A549 (cell line): ENCODE measurements at regions not wholly inside any gene's neighbourhood (a gene's known extent, or its start where the extent isn't known, plus 50 kb on each side); places are given as distances from the start of the nearest gene placed in this dataset.

Experiments
- ATAC-seq, 2 experiments: fragments of 200-7000 bp in 1 of 2; fragments of >200 bp in 1 of 2; cut with Nextera tagmentation in 1 of 2; cut with Tn5 transposase in 1 of 2; 3 replicates each; pipeline versions ENCODE4 v1.8.0 to v1.9.1; 2018 to 2020; ENCODE audit warnings: mild to moderate bottlenecking in 1 of 2, moderate library complexity in 1 of 2
- CTCF ChIA-PET: fragments of 300-600 bp; sonication (Branson Sonifier 250); formaldehyde crosslinking; extraction: SDS; loops from one replicate; lab custom pipeline; 2021; ENCODE audit warnings: antibody characterized with exemption, inconsistent platforms; lab: Yijun Ruan, JAX
- POLR2A ChIA-PET: fragments of 350-600 bp; formaldehyde crosslinking; extraction: SDS; loops from one replicate; lab custom pipeline; 2021; ENCODE audit warnings: antibody characterized with exemption, inconsistent platforms; lab: Yijun Ruan, JAX
- DNase-seq, 2 experiments: peaks; one replicate each; pipeline versions ENCODE4 v3.0.0 to v3.0.0-alpha.2; 2011 to 2016; ENCODE audit warnings: low read depth in 1 of 2, low spot score in 1 of 2
- FAIRE-seq: peaks from 2 replicates; lab custom pipeline; 2011; peaks lifted over from hg19 to GRCh38; lab: Jason Lieb, UNC
- H3K27ac ChIP-seq, 2 experiments: fragments of >200 bp; sonication (Bioruptor Twin); formaldehyde crosslinking; 3 replicates each; pipeline ENCODE4 v1.5.1; 2016 to 2017
- H3K4me1 ChIP-seq: fragments of >200 bp; sonication (Bioruptor Twin); formaldehyde crosslinking; 3 replicates; pipeline ENCODE4 v1.6.1; 2016
- H3K4me2 ChIP-seq: fragments of >200 bp; sonication (Bioruptor Twin); formaldehyde crosslinking; 3 replicates; pipeline ENCODE4 v1.6.1; 2016
- H3K4me3 ChIP-seq: fragments of >200 bp; sonication (Bioruptor Twin); formaldehyde crosslinking; 3 replicates; pipeline ENCODE4 v1.5.1; 2016
- H3K9me3 ChIP-seq: fragments of >200 bp; sonication (Bioruptor Twin); formaldehyde crosslinking; 3 replicates; pipeline ENCODE4 v1.6.1; 2016
- BHLHE40 ChIP-seq: IDR thresholded peaks from 2 replicates; pipeline ENCODE4 v1.6.1; 2012; ENCODE audit warnings: low read depth, low read length, inconsistent platforms
- ESRRA ChIP-seq: fragments of 150-350 bp; IDR thresholded peaks from 2 replicates; pipeline ENCODE4 v1.6.1; 2014; ENCODE audit warnings: mild to moderate bottlenecking, low read length, borderline replicate concordance
- FOSB ChIP-seq: fragments of 250-450 bp; sonication (Bioruptor Pico); IDR thresholded peaks from 2 replicates; pipeline ENCODE4 v1.5.0; 2020; ENCODE audit warnings: mild to moderate bottlenecking, moderate library complexity
- FOXS1 ChIP-seq: fragments of 250-450 bp; sonication (Bioruptor Pico); IDR thresholded peaks from 2 replicates; pipeline ENCODE4 v1.5.0; 2020; ENCODE audit warnings: mild to moderate bottlenecking, moderate library complexity
- HDAC2 ChIP-seq: fragments of 200-600 bp; sonication (generic); IDR thresholded peaks from 2 replicates; pipeline ENCODE4 v1.6.1; 2016
- HOXA7 ChIP-seq: fragments of 250-450 bp; sonication (Bioruptor Pico); IDR thresholded peaks from 2 replicates; pipeline ENCODE4 v1.5.0; 2020; ENCODE audit warnings: mild to moderate bottlenecking, moderate library complexity
- HOXB13 ChIP-seq: fragments of 250-450 bp; sonication (Bioruptor Pico); IDR thresholded peaks from 2 replicates; pipeline ENCODE4 v1.5.0; 2020; ENCODE audit warnings: low read depth, mild to moderate bottlenecking, moderate library complexity
- MAZ ChIP-seq: fragments of 150-350 bp; IDR thresholded peaks from 2 replicates; pipeline ENCODE4 v1.6.1; 2014; ENCODE audit warnings: antibody characterized with exemption, low read depth, low read length, borderline replicate concordance
- MYC ChIP-seq: IDR thresholded peaks from 2 replicates; pipeline ENCODE4 v1.6.1; 2012; ENCODE audit warnings: mild to moderate bottlenecking, inconsistent platforms, low read length, improper control_type of control experiment, borderline replicate concordance
- NPAS2 ChIP-seq: fragments of 250-450 bp; sonication (Bioruptor Pico); IDR thresholded peaks from 2 replicates; pipeline ENCODE4 v1.8.0; 2022; ENCODE audit warnings: mild to moderate bottlenecking, moderate library complexity, borderline replicate concordance
- PHF8 ChIP-seq: fragments of 200-600 bp; sonication (generic); IDR thresholded peaks from 2 replicates; pipeline ENCODE4 v1.6.1; 2016; ENCODE audit warnings: low read depth, mild to moderate bottlenecking, antibody characterized with exemption, moderate library complexity, borderline replicate concordance
- POLR2A ChIP-seq: IDR thresholded peaks from 2 replicates; pipeline ENCODE4 v1.6.1; 2012; ENCODE audit warnings: mild to moderate bottlenecking, low read length
- POLR2AphosphoS2 ChIP-seq: conservative IDR thresholded peaks from 2 replicates; pipeline ENCODE4 v1.6.1; 2012; ENCODE audit warnings: low read length, improper control_type of control experiment, inconsistent platforms
- RAD21 ChIP-seq, 2 experiments: fragments of >200 bp in 1 of 2; sonication (Bioruptor Twin) in 1 of 2; formaldehyde crosslinking in 1 of 2; IDR thresholded peaks in 1 of 2; conservative IDR thresholded peaks in 1 of 2; 2 replicates in 1 of 2; 3 replicates in 1 of 2; pipeline ENCODE4 v1.6.1; 2012 to 2018; ENCODE audit warnings: inconsistent platforms in 1 of 2
- RCOR1 ChIP-seq: fragments of 150-350 bp; IDR thresholded peaks from 2 replicates; pipeline ENCODE4 v1.6.1; 2014; ENCODE audit warnings: antibody characterized with exemption, low read length, low read depth
- RNF2 ChIP-seq: fragments of 200-600 bp; sonication (generic); IDR thresholded peaks from 2 replicates; pipeline ENCODE4 v1.6.1; 2016; ENCODE audit warnings: low read depth, mild to moderate bottlenecking, antibody characterized with exemption, moderate library complexity, borderline replicate concordance
- SMC3 ChIP-seq: fragments of >200 bp; sonication (Bioruptor Twin); formaldehyde crosslinking; IDR thresholded peaks from 3 replicates; pipeline ENCODE4 v1.6.1; 2018; ENCODE audit warnings: inconsistent platforms
- SREBF2 ChIP-seq: fragments of 450-650 bp; IDR thresholded peaks from 2 replicates; pipeline ENCODE4 v1.6.1; 2014; ENCODE audit warnings: mild to moderate bottlenecking, moderate library complexity
- WGBS: methylation state at CpG from one replicate; pipeline ENCODE4 v1.1.6; 2017; ENCODE audit errors: missing lambda C conversion rate; 5-methylcytosine and 5-hydroxymethylcytosine counted together
- TF ChIP-seq, protein P1 (sequence below): fragments of 150-350 bp; IDR thresholded peaks from 2 replicates; pipeline ENCODE4 v1.6.1; 2014; ENCODE audit warnings: low read depth, mild to moderate bottlenecking, low read length
- TF ChIP-seq, protein P2 (sequence below): fragments of >200 bp; sonication (Bioruptor Twin); formaldehyde crosslinking; IDR thresholded peaks from 3 replicates; pipeline ENCODE4 v1.6.1; 2016
- TF ChIP-seq, protein P3 (sequence below): fragments of 450-650 bp; IDR thresholded peaks from 2 replicates; pipeline ENCODE4 v1.6.1; 2014; ENCODE audit warnings: antibody characterized with exemption
- TF ChIP-seq, protein P4 (sequence below): fragments of 200-600 bp; sonication (generic); IDR thresholded peaks from 2 replicates; pipeline ENCODE4 v1.6.1; 2016; ENCODE audit warnings: antibody characterized with exemption, mild to moderate bottlenecking, moderate library complexity
- TF ChIP-seq, protein P5 (sequence below): IDR thresholded peaks from 2 replicates; pipeline ENCODE4 v1.6.1; 2012
- TF ChIP-seq, protein P6 (sequence below): fragments of 250-450 bp; sonication (Bioruptor Pico); IDR thresholded peaks from 2 replicates; pipeline ENCODE4 v1.5.0; 2020; ENCODE audit warnings: low read depth, mild to moderate bottlenecking, moderate library complexity
- TF ChIP-seq, protein P7 (sequence below): fragments of 250-450 bp; sonication (Bioruptor Pico); IDR thresholded peaks from 2 replicates; pipeline ENCODE4 v1.5.0; 2021; ENCODE audit warnings: mild to moderate bottlenecking, moderate library complexity, borderline replicate concordance

DNA sequence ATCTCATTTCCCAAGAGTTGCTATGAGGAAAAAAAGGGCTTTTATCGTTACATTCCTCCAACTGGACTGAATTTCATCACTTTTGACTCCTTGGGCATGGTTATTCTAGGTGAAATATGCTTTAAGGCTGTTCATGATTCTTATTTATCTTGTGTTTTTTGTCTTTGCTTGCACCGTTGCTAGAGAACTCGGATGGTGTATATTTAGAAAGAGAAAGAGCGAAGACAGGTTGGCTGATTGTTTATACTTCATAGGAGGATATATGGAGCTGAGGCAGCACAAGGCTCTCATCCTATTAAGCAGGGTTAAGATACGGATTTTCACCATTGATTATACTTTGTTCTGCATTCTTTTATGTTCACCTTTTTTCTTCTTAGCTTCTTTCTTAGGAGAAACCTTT lies 94.9 kb upstream of the GEMIN8 start:
- H3K4me3 ChIP-seq: no peak overlapping the region
- H3K4me2 ChIP-seq: no peak overlapping the region
- TF ChIP-seq, protein P1, sequence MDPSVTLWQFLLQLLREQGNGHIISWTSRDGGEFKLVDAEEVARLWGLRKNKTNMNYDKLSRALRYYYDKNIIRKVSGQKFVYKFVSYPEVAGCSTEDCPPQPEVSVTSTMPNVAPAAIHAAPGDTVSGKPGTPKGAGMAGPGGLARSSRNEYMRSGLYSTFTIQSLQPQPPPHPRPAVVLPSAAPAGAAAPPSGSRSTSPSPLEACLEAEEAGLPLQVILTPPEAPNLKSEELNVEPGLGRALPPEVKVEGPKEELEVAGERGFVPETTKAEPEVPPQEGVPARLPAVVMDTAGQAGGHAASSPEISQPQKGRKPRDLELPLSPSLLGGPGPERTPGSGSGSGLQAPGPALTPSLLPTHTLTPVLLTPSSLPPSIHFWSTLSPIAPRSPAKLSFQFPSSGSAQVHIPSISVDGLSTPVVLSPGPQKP: no peak
- TF ChIP-seq MYC (no peak), HDAC2 (no peak), SREBF2 (no peak), POLR2A (no peak), ESRRA (no peak), HOXB13 (no peak), NPAS2 (CRISPR knock-in tag) (no peak), HOXA7 (CRISPR knock-in tag) (no peak), MAZ (no peak), FOSB (CRISPR knock-in tag) (no peak), RCOR1 (no peak), BHLHE40 (no peak), PHF8 (no peak), RAD21 (conservative IDR thresholded peaks at IDR 0.05 in 1 of 2, IDR thresholded peaks at IDR 0.05 in 1 of 2) (no peak)
- TF ChIP-seq, protein P2, sequence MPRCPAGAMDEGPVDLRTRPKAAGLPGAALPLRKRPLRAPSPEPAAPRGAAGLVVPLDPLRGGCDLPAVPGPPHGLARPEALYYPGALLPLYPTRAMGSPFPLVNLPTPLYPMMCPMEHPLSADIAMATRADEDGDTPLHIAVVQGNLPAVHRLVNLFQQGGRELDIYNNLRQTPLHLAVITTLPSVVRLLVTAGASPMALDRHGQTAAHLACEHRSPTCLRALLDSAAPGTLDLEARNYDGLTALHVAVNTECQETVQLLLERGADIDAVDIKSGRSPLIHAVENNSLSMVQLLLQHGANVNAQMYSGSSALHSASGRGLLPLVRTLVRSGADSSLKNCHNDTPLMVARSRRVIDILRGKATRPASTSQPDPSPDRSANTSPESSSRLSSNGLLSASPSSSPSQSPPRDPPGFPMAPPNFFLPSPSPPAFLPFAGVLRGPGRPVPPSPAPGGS: no peak
- TF ChIP-seq, protein P3, sequence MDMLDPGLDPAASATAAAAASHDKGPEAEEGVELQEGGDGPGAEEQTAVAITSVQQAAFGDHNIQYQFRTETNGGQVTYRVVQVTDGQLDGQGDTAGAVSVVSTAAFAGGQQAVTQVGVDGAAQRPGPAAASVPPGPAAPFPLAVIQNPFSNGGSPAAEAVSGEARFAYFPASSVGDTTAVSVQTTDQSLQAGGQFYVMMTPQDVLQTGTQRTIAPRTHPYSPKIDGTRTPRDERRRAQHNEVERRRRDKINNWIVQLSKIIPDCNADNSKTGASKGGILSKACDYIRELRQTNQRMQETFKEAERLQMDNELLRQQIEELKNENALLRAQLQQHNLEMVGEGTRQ: no peak
- TF ChIP-seq, protein P4, sequence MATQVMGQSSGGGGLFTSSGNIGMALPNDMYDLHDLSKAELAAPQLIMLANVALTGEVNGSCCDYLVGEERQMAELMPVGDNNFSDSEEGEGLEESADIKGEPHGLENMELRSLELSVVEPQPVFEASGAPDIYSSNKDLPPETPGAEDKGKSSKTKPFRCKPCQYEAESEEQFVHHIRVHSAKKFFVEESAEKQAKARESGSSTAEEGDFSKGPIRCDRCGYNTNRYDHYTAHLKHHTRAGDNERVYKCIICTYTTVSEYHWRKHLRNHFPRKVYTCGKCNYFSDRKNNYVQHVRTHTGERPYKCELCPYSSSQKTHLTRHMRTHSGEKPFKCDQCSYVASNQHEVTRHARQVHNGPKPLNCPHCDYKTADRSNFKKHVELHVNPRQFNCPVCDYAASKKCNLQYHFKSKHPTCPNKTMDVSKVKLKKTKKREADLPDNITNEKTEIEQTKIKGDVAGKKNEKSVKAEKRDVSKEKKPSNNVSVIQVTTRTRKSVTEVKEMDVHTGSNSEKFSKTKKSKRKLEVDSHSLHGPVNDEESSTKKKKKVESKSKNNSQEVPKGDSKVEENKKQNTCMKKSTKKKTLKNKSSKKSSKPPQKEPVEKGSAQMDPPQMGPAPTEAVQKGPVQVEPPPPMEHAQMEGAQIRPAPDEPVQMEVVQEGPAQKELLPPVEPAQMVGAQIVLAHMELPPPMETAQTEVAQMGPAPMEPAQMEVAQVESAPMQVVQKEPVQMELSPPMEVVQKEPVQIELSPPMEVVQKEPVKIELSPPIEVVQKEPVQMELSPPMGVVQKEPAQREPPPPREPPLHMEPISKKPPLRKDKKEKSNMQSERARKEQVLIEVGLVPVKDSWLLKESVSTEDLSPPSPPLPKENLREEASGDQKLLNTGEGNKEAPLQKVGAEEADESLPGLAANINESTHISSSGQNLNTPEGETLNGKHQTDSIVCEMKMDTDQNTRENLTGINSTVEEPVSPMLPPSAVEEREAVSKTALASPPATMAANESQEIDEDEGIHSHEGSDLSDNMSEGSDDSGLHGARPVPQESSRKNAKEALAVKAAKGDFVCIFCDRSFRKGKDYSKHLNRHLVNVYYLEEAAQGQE: no peak
- H3K9me3 ChIP-seq: no peaks in the 10 kb centered on the region
- no peak for DNase-seq
- WGBS: under 1% methylated on average over 5 of the region's 5 CpGs
- no peaks in the 10 kb centered on the region for H3K4me1 ChIP-seq
- no peak for ATAC-seq
- no peak overlapping the region for H3K27ac ChIP-seq
- peak; percentile 65 for FAIRE-seq
- POLR2A ChIA-PET: no interaction called here
- CTCF ChIA-PET: interaction anchor here (1.7 kb wide), 1 partner anchor 74 kb away, joined by 4 read pairs; no protein-coding TSS in a partner anchor

DNA sequence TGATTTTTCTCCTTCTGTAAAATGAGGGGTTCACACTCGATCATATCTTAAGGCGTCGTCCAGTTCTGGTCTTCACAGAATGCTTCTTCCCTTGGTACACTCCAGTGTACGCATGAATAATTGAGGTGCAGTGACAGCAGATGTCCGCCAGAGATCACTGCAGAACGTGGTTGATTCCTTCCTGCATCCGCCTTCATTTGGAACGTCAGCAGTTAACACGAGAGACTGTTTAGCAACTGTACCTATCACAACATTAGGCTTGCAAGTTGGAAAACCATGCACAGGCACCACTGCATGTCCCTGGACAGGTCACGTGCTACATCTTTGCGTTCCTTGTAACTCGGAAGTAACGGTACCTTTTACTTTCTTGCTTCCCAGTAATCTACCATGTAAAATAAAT lies 66.0 kb upstream of the GEMIN8 start:
- ATAC-seq (peak in 1 of 2 experiments; percentile 72; a peak in 3 of 6 replicates), DNase-seq (peak in 1 of 2 experiments; percentile 41), FAIRE-seq (peak; percentile 97)
- no peak overlapping the region for H3K4me2 ChIP-seq
- WGBS: 14% methylated on average over 13 of the region's 13 CpGs
- CTCF ChIA-PET: interaction anchor here (0.7 kb wide), 1 partner anchor 1047 kb away, joined by 3 read pairs; no protein-coding TSS in a partner anchor
- H3K27ac ChIP-seq: no peak overlapping the region
- H3K4me3 ChIP-seq: no peak overlapping the region
- 0 out of 3 replicates have a peak, but pooled peaks cover 3% of the 10 kb centered on the region for H3K9me3 ChIP-seq
- POLR2A ChIA-PET: no interaction called here
- no peaks in the 10 kb centered on the region for H3K4me1 ChIP-seq
- TF ChIP-seq BHLHE40: no peak
- TF ChIP-seq PHF8: no peak
- TF ChIP-seq POLR2A: no peak
- TF ChIP-seq SMC3: peak; percentile 34; the same call in 2 of the 3 replicates
- TF ChIP-seq RAD21 (conservative IDR thresholded peaks at IDR 0.05 in 1 of 2, IDR thresholded peaks at IDR 0.05 in 1 of 2): peak; percentile 30 to 59; a peak in 3 of 5 replicates
- TF ChIP-seq NPAS2 (CRISPR knock-in tag): no peak
- TF ChIP-seq FOXS1 (CRISPR knock-in tag): no peak
- TF ChIP-seq, protein P5, sequence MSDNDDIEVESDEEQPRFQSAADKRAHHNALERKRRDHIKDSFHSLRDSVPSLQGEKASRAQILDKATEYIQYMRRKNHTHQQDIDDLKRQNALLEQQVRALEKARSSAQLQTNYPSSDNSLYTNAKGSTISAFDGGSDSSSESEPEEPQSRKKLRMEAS: no peak
- TF ChIP-seq FOSB (CRISPR knock-in tag): no peak
- TF ChIP-seq POLR2AphosphoS2: no peak
- TF ChIP-seq, protein P6, sequence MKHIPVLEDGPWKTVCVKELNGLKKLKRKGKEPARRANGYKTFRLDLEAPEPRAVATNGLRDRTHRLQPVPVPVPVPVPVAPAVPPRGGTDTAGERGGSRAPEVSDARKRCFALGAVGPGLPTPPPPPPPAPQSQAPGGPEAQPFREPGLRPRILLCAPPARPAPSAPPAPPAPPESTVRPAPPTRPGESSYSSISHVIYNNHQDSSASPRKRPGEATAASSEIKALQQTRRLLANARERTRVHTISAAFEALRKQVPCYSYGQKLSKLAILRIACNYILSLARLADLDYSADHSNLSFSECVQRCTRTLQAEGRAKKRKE (CRISPR knock-in tag): no peak
- TF ChIP-seq RNF2: no peak
- TF ChIP-seq, protein P7, sequence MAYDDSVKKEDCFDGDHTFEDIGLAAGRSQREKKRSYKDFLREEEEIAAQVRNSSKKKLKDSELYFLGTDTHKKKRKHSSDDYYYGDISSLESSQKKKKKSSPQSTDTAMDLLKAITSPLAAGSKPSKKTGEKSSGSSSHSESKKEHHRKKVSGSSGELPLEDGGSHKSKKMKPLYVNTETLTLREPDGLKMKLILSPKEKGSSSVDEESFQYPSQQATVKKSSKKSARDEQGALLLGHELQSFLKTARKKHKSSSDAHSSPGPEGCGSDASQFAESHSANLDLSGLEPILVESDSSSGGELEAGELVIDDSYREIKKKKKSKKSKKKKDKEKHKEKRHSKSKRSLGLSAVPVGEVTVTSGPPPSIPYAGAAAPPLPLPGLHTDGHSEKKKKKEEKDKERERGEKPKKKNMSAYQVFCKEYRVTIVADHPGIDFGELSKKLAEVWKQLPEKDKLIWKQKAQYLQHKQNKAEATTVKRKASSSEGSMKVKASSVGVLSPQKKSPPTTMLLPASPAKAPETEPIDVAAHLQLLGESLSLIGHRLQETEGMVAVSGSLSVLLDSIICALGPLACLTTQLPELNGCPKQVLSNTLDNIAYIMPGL (CRISPR knock-in tag): no peak
